Stimulated activated CD4-positive, alpha-beta T cell treated with anti-CD3 and anti-CD28 coated beads, Interleukin-1b, Interleukin-23, amount 100 ng/mL, for 48 hours (primary cell): ENCODE measurements at regions not wholly inside any gene's neighbourhood (a gene's known extent, or its start where the extent isn't known, plus 50 kb on each side); places are given as distances from the start of the nearest gene placed in this dataset.

Experiments
- DNase-seq: peaks from one replicate; pipeline ENCODE4 v3.0.0-alpha.2; 2020

- no peak for DNase-seq
These were observed 238.2 kb downstream of the PTPRU start for GRCh38 chr1:29474274-29475244.

- no peak for DNase-seq
These were observed 237.0 kb downstream of the PTPRU start for GRCh38 chr1:29473161-29473855.

- DNase-seq: no peak
These were observed 235.4 kb downstream of the PTPRU start for GRCh38 chr1:29471487-29472313.

GRCh38 chr1:29470788-29471119 lies 234.4 kb downstream of the PTPRU start:
- no peak for DNase-seq

- DNase-seq: no peak
These were observed 233.9 kb downstream of the PTPRU start for GRCh38 chr1:29470087-29470787.

GRCh38 chr1:29469457-29469856 lies 233.1 kb downstream of the PTPRU start:
- DNase-seq: no peak

GRCh38 chr1:29467989-29468900 lies 231.9 kb downstream of the PTPRU start:
- no peak for DNase-seq

GRCh38 chr1:29466258-29466657 lies 229.9 kb downstream of the PTPRU start:
- DNase-seq: no peak

- DNase-seq: no peak
These were observed 229.4 kb downstream of the PTPRU start for GRCh38 chr1:29465755-29466154.

GRCh38 chr1:29462096-29462495 lies 225.8 kb downstream of the PTPRU start:
- no peak for DNase-seq

- DNase-seq: no peak
These were observed 224.9 kb downstream of the PTPRU start for GRCh38 chr1:29461115-29461739.

GRCh38 chr1:29460694-29461093 lies 224.4 kb downstream of the PTPRU start:
- DNase-seq: no peak

GRCh38 chr1:29460041-29460610 lies 223.8 kb downstream of the PTPRU start:
- no peak for DNase-seq

- no peak for DNase-seq
These were observed 223.3 kb downstream of the PTPRU start for GRCh38 chr1:29459620-29459945.

GRCh38 chr1:29458737-29459619 lies 222.7 kb downstream of the PTPRU start:
- DNase-seq: no peak

- no peak for DNase-seq
These were observed 221.4 kb downstream of the PTPRU start for GRCh38 chr1:29457496-29458368.

- DNase-seq: no peak
These were observed 220.5 kb downstream of the PTPRU start for GRCh38 chr1:29456685-29457435.

- no peak for DNase-seq
These were observed 219.5 kb downstream of the PTPRU start for GRCh38 chr1:29455781-29456180.
